HepG2 (cell line): ENCODE measurements at regions not wholly inside any gene's neighbourhood (a gene's known extent, or its start where the extent isn't known, plus 50 kb on each side); places are given as distances from the start of the nearest gene placed in this dataset.

ENCODE experiments used
- ATAC-seq: fragments of 200-7000 bp; cut with Tn5 transposase; 3 replicates; pipeline ENCODE4 v1.9.1; 2020; ENCODE audit warnings: mild to moderate bottlenecking, moderate library complexity
- BruUV-seq: library from RNA; stranded (reverse); fragments of 400-500 nt; replicated peaks from 2 replicates; lab custom pipeline; 2021; lab: Mats Ljungman, UMichigan
- CTCF ChIA-PET: fragments of 300-600 bp; formaldehyde crosslinking; extraction: SDS; loops from one replicate; lab custom pipeline; 2021; ENCODE audit warnings: low total read pairs, inconsistent platforms, low intra/inter-chr PET ratio; lab: Yijun Ruan, JAX
- POLR2A ChIA-PET: fragments of 350-600 bp; sonication (Branson Sonifier 250); formaldehyde crosslinking; loops from one replicate; lab custom pipeline; 2020; ENCODE audit warnings: antibody characterized with exemption, inconsistent platforms; lab: Yijun Ruan, JAX
- DNase-seq: peaks from one replicate; pipeline ENCODE4 v3.0.0-alpha.2; 2015; ENCODE audit warnings: low spot score
- FAIRE-seq: peaks from 3 replicates; lab custom pipeline; 2011; peaks lifted over from hg19 to GRCh38; lab: Jason Lieb, UNC
- H2AFZ ChIP-seq: one replicate; pipeline ENCODE4 v1.6.1; 2011; ENCODE audit warnings: low read length, inconsistent platforms
- H3K27ac ChIP-seq: fragments of 300-600 bp; 3 replicates; pipeline ENCODE4 v1.8.0; 2011; ENCODE audit warnings: mixed run types, mild to moderate bottlenecking, mixed read lengths, low read length, inconsistent platforms; ENCODE audit not compliant: insufficient read depth; ENCODE audit errors: extremely low read length
- H3K27me3 ChIP-seq, 2 experiments: fragments of 200-600 bp in 1 of 2; 2 replicates in 1 of 2; 3 replicates in 1 of 2; pipeline versions ENCODE4 v1.6.0 to v1.8.0; 2011; ENCODE audit warnings: low read length in 2 of 2, mild to moderate bottlenecking in 2 of 2, moderate library complexity in 2 of 2, inconsistent platforms in 1 of 2; ENCODE audit not compliant: insufficient read depth in 2 of 2, control insufficient read depth in 1 of 2
- H3K36me3 ChIP-seq, 2 experiments: fragments of 200-600 bp in 1 of 2; replicated peaks in 1 of 2; 2 replicates in 1 of 2; 3 replicates in 1 of 2; pipeline versions ENCODE4 v1.5.1 to v1.8.0; 2011; ENCODE audit warnings: low read length in 2 of 2, inconsistent platforms in 1 of 2; ENCODE audit not compliant: insufficient read depth in 2 of 2, control insufficient read depth in 1 of 2
- H3K4me1 ChIP-seq: 2 replicates; pipeline ENCODE4 v1.5.1; 2012; ENCODE audit warnings: low read length, inconsistent platforms; ENCODE audit not compliant: insufficient read depth
- H3K4me2 ChIP-seq: 2 replicates; pipeline ENCODE4 v1.6.0; 2011; ENCODE audit warnings: low read depth, low read length, inconsistent platforms
- H3K4me3 ChIP-seq, 3 experiments: fragments of 200-600 bp in 1 of 3; sonication (generic), shearing (Covaris generic) in 1 of 3; replicated peaks in 1 of 3; 2 replicates each; pipeline ENCODE4 v1.5.1; 2011 to 2016; ENCODE audit warnings: low read length in 3 of 3, inconsistent platforms in 2 of 3, low read depth in 2 of 3, mild to moderate bottlenecking in 2 of 3, control low read depth in 1 of 3, mixed read lengths in 1 of 3; ENCODE audit not compliant: insufficient read depth in 1 of 3
- H3K79me2 ChIP-seq: one replicate; pipeline ENCODE4 v1.6.1; 2011; ENCODE audit warnings: low read length, inconsistent platforms; ENCODE audit not compliant: insufficient read depth
- H3K9ac ChIP-seq: 2 replicates; pipeline ENCODE4 v1.6.0; 2011; ENCODE audit warnings: mild to moderate bottlenecking, low read depth, low read length, inconsistent platforms; ENCODE audit not compliant: insufficient read depth
- H3K9me3 ChIP-seq: 2 replicates; pipeline ENCODE4 v1.5.1; 2012; ENCODE audit warnings: mild to moderate bottlenecking, low read length
- H4K20me1 ChIP-seq: 2 replicates; pipeline ENCODE4 v1.6.0; 2011; ENCODE audit warnings: inconsistent platforms, mild to moderate bottlenecking, low read length, moderate library complexity; ENCODE audit not compliant: insufficient read depth
- FIP1L1 ChIP-seq: fragments of 200-400 bp; formaldehyde crosslinking; IDR thresholded peaks from 2 replicates; pipeline ENCODE4 v1.6.1; 2018; ENCODE audit warnings: low read depth, mild to moderate bottlenecking, low read length, moderate library complexity, borderline replicate concordance; ENCODE audit not compliant: insufficient read depth
- FOXA1 ChIP-seq, 2 experiments: fragments of 450-650 bp in 1 of 2; sonication (generic) in 1 of 2; formaldehyde crosslinking in 1 of 2; IDR thresholded peaks; 2 replicates each; pipeline versions ENCODE4 v1.4.0 to v1.6.1; 2016 to 2020; ENCODE audit warnings: missing genetic modification reagents in 1 of 2
- MIXL1 ChIP-seq: IDR thresholded peaks from 2 replicates; pipeline ENCODE4 v1.6.1; 2016
- NCOA1 ChIP-seq: sonication (generic); formaldehyde crosslinking; IDR thresholded peaks from 2 replicates; pipeline ENCODE4 v1.9.0; 2021; ENCODE audit warnings: missing genetic modification reagents
- NR2F2 ChIP-seq: IDR thresholded peaks from 2 replicates; pipeline ENCODE4 v1.6.1; 2012; ENCODE audit warnings: low read depth, inconsistent platforms, borderline replicate concordance
- SOX13 ChIP-seq, 3 experiments: fragments of 450-650 bp in 1 of 3; sonication (generic) in 1 of 3; formaldehyde crosslinking in 1 of 3; IDR thresholded peaks in 2 of 3; conservative IDR thresholded peaks in 1 of 3; 2 replicates each; pipeline versions ENCODE4 v1.5.0 to v1.6.1; 2016 to 2020; ENCODE audit warnings: antibody characterized with exemption in 1 of 3, mild to moderate bottlenecking in 1 of 3, missing compliant biosample characterization in 1 of 3, missing genetic modification reagents in 1 of 3, moderate library complexity in 1 of 3
- SP140L ChIP-seq: sonication (generic); formaldehyde crosslinking; IDR thresholded peaks from 2 replicates; pipeline ENCODE4 v1.4.0; 2020; ENCODE audit warnings: missing genetic modification reagents, borderline replicate concordance
- ZMYM4 ChIP-seq: sonication (generic); formaldehyde crosslinking; IDR thresholded peaks from 2 replicates; pipeline ENCODE4 v1.8.1; 2023; ENCODE audit warnings: mild to moderate bottlenecking, missing genetic modification reagents
- ZNF44 ChIP-seq: sonication (generic); formaldehyde crosslinking; IDR thresholded peaks from 2 replicates; pipeline ENCODE4 v1.5.1; 2020; ENCODE audit warnings: mild to moderate bottlenecking, missing genetic modification reagents
- ZNF780A ChIP-seq: sonication (generic); formaldehyde crosslinking; IDR thresholded peaks from 2 replicates; pipeline ENCODE4 v1.8.0; 2022; ENCODE audit warnings: mild to moderate bottlenecking, missing genetic modification reagents, moderate library complexity
- WGBS: methylation state at CpG from one replicate; pipeline ENCODE4 v1.1.6; 2017; ENCODE audit warnings: low lambda C conversion rate; 5-methylcytosine and 5-hydroxymethylcytosine counted together
- in situ Hi-C: cut with HindIII; loops from 2 replicates; pipeline ENCODE4 v1.10.0; 2017; ENCODE audit warnings: low pct_unique_long_range_greater_than_20kb; ENCODE audit not compliant: extremely low pct_ligation_motif_present
- intact Hi-C: fragments of 100-400 bp; cut with micrococcal nuclease; formaldehyde crosslinking; loops from one replicate; pipeline ENCODE4 v1.10.0; 2022; ENCODE audit not compliant: unreplicated experiment
- TF ChIP-seq, protein P1 (sequence below): sonication (generic); formaldehyde crosslinking; IDR thresholded peaks from 2 replicates; pipeline ENCODE4 v1.4.0; 2020; ENCODE audit warnings: missing genetic modification reagents
- TF ChIP-seq, protein P2 (sequence below): sonication (generic); formaldehyde crosslinking; IDR thresholded peaks from 2 replicates; pipeline ENCODE4 v1.4.0; 2020; ENCODE audit warnings: mild to moderate bottlenecking, missing genetic modification reagents
- TF ChIP-seq, protein P3 (sequence below): sonication (generic); formaldehyde crosslinking; IDR thresholded peaks from 2 replicates; pipeline ENCODE4 v1.8.1; 2023; ENCODE audit warnings: mild to moderate bottlenecking, moderate library complexity, missing genetic modification reagents
- TF ChIP-seq, protein P4 (sequence below): IDR thresholded peaks from 2 replicates; pipeline ENCODE4 v1.6.1; 2016; ENCODE audit warnings: low read depth, control low read depth
- TF ChIP-seq, protein P5 (sequence below): sonication (generic); formaldehyde crosslinking; IDR thresholded peaks from 2 replicates; pipeline ENCODE4 v1.8.1; 2023; ENCODE audit warnings: mild to moderate bottlenecking, missing genetic modification reagents, borderline replicate concordance

DNA sequence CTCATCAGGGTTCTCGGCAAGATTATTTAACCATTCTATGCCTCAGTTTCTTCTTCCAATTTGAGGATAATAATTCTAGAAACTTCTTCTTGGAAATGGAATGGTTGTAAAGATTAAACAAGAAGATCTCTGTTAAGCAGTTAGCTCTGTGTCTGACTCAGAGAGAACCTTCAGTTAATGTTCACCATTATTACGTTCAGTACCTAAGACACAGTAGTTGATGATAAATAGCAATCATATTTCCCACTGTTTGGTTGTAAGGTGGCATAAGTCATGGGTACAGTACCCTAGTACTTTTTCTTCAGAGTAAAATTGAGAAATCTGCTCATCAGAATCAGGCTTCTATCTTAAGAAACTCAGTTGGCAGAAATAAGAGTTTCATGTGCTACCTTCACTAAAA lies 366.5 kb upstream of the BOD1L1 start:
- Histone ChIP-seq H3K27me3 (no peaks in the 10 kb centered on the region), H3K4me2 (no peak overlapping the region), H3K27ac (no peak overlapping the region), H3K4me3 (no peak overlapping the region), H4K20me1 (no peaks in the 10 kb centered on the region), H3K4me1 (peaks cover 25% of the 10 kb centered on the region), H3K36me3 (no peaks in the 10 kb centered on the region), H3K9ac (no peak overlapping the region), H3K9me3 (peaks cover 66% of the 10 kb centered on the region), H2AFZ (no peak overlapping the region), H3K79me2 (no peaks in the 10 kb centered on the region)
- ChIA-PET POLR2A (no interaction called here), CTCF (no interaction called here)
- DNase-seq (no peak), FAIRE-seq (no peak), ATAC-seq (no peak)
- 61% methylated on average over 2 of the region's 2 CpGs for WGBS
- intact Hi-C loops (loop anchor here (5.0 kb wide), 1 partner anchor 873 kb away; no protein-coding TSS in a partner anchor), in situ Hi-C loops (no loop called here)
- no TSS peak for BruUV-seq
- TF ChIP-seq FIP1L1 (no peak), ZNF44 (CRISPR knock-in tag) (no peak), ZNF780A (CRISPR knock-in tag) (no peak), NCOA1 (no peak), NR2F2 (no peak), FOXA1 (IDR thresholded peaks at IDR 0.05) (no peak), FOXA1 (CRISPR knock-in tag; IDR thresholded peaks at IDR 0.05) (no peak), SOX13 (IDR thresholded peaks at IDR 0.05) (no peak), SOX13 (CRISPR knock-in tag; conservative IDR thresholded peaks at IDR 0.05 in 1 of 2, IDR thresholded peaks at IDR 0.05 in 1 of 2) (no peak), MIXL1 (no peak), SP140L (CRISPR knock-in tag) (no peak), ZMYM4 (no peak)
- TF ChIP-seq, protein P1, sequence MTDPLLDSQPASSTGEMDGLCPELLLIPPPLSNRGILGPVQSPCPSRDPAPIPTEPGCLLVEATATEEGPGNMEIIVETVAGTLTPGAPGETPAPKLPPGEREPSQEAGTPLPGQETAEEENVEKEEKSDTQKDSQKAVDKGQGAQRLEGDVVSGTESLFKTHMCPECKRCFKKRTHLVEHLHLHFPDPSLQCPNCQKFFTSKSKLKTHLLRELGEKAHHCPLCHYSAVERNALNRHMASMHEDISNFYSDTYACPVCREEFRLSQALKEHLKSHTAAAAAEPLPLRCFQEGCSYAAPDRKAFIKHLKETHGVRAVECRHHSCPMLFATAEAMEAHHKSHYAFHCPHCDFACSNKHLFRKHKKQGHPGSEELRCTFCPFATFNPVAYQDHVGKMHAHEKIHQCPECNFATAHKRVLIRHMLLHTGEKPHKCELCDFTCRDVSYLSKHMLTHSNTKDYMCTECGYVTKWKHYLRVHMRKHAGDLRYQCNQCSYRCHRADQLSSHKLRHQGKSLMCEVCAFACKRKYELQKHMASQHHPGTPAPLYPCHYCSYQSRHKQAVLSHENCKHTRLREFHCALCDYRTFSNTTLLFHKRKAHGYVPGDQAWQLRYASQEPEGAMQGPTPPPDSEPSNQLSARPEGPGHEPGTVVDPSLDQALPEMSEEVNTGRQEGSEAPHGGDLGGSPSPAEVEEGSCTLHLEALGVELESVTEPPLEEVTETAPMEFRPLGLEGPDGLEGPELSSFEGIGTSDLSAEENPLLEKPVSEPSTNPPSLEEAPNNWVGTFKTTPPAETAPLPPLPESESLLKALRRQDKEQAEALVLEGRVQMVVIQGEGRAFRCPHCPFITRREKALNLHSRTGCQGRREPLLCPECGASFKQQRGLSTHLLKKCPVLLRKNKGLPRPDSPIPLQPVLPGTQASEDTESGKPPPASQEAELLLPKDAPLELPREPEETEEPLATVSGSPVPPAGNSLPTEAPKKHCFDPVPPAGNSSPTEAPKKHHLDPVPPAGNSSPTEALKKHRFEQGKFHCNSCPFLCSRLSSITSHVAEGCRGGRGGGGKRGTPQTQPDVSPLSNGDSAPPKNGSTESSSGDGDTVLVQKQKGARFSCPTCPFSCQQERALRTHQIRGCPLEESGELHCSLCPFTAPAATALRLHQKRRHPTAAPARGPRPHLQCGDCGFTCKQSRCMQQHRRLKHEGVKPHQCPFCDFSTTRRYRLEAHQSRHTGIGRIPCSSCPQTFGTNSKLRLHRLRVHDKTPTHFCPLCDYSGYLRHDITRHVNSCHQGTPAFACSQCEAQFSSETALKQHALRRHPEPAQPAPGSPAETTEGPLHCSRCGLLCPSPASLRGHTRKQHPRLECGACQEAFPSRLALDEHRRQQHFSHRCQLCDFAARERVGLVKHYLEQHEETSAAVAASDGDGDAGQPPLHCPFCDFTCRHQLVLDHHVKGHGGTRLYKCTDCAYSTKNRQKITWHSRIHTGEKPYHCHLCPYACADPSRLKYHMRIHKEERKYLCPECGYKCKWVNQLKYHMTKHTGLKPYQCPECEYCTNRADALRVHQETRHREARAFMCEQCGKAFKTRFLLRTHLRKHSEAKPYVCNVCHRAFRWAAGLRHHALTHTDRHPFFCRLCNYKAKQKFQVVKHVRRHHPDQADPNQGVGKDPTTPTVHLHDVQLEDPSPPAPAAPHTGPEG, result no peak
- TF ChIP-seq, protein P2, sequence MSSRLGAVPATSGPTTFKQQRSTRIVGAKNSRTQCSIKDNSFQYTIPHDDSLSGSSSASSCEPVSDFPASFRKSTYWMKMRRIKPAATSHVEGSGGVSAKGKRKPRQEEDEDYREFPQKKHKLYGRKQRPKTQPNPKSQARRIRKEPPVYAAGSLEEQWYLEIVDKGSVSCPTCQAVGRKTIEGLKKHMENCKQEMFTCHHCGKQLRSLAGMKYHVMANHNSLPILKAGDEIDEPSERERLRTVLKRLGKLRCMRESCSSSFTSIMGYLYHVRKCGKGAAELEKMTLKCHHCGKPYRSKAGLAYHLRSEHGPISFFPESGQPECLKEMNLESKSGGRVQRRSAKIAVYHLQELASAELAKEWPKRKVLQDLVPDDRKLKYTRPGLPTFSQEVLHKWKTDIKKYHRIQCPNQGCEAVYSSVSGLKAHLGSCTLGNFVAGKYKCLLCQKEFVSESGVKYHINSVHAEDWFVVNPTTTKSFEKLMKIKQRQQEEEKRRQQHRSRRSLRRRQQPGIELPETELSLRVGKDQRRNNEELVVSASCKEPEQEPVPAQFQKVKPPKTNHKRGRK (CRISPR knock-in tag), result no peak
- TF ChIP-seq, protein P3, sequence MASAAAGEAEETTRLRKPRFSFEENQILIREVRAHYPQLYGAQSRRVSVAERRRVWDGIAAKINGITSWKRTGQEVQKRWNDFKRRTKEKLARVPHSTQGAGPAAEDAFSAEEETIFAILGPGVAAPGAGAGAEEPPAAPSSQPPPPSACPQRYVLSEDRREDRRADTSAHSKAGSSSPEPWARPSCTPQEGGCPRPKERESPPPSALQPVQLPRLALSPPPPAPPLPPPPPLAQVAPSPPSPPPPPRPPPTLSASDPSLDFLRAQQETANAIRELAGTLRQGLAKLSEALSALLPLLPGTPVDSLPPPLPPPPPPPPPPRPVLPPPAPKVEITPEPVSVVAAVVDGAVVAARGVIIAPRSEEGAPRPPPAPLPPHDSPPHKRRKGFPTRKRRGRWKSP (CRISPR knock-in tag), result no peak
- TF ChIP-seq, protein P4, sequence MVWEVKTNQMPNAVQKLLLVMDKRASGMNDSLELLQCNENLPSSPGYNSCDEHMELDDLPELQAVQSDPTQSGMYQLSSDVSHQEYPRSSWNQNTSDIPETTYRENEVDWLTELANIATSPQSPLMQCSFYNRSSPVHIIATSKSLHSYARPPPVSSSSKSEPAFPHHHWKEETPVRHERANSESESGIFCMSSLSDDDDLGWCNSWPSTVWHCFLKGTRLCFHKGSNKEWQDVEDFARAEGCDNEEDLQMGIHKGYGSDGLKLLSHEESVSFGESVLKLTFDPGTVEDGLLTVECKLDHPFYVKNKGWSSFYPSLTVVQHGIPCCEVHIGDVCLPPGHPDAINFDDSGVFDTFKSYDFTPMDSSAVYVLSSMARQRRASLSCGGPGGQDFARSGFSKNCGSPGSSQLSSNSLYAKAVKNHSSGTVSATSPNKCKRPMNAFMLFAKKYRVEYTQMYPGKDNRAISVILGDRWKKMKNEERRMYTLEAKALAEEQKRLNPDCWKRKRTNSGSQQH (CRISPR knock-in tag), result no peak
- TF ChIP-seq, protein P5, sequence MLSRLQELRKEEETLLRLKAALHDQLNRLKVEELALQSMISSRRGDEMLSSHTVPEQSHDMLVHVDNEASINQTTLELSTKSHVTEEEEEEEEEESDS (CRISPR knock-in tag), result no peak
